Peyer's patch (tissue), 4 donors: ENCODE measurements at regions not wholly inside any gene's neighbourhood (a gene's known extent, or its start where the extent isn't known, plus 50 kb on each side); places are given as distances from the start of the nearest gene placed in this dataset.

Source experiments
- DNase-seq, 3 donors: peaks; one replicate each; pipeline ENCODE4 v3.0.0-alpha.2; 2017 to 2019
- H3K27ac ChIP-seq, 4 donors: fragments of 200-600 bp; sonication (generic); one replicate each; pipeline ENCODE4 v1.5.1; 2016 to 2019
- H3K27me3 ChIP-seq, 2 donors: fragments of 200-600 bp; sonication (generic); one replicate each; pipeline ENCODE4 v1.5.1; 2019
- H3K36me3 ChIP-seq, 3 donors: fragments of 200-600 bp; sonication (generic); one replicate each; pipeline ENCODE4 v1.5.1; 2016 to 2019
- H3K4me1 ChIP-seq, 4 donors: fragments of 200-600 bp; sonication (generic); one replicate each; pipeline ENCODE4 v1.5.1; 2016 to 2019
- H3K4me3 ChIP-seq, 4 donors: fragments of 200-600 bp; sonication (generic); 1 replicate in 3 of 4; 2 replicates in 1 of 4; pipeline ENCODE4 v1.5.1; 2016 to 2019; ENCODE audit warnings: mild to moderate bottlenecking in 1 of 4
- H3K9me3 ChIP-seq, 4 donors: fragments of 200-600 bp; sonication (generic); one replicate each; pipeline ENCODE4 v1.5.1; 2016 to 2019; ENCODE audit warnings: mild to moderate bottlenecking in 1 of 4
- CTCF ChIP-seq, 6 experiments: fragments of 450-650 bp in 4 of 6; fragments of 200-600 bp in 2 of 6; sonication (generic) in 1 of 6; IDR thresholded peaks; one replicate each; pipeline ENCODE4 v1.5.1; 2017 to 2019; ENCODE audit warnings: antibody characterized with exemption in 6 of 6, mild to moderate bottlenecking in 3 of 6, moderate library complexity in 1 of 6
- POLR2A ChIP-seq, 2 donors: fragments of 450-650 bp; IDR thresholded peaks; one replicate each; pipeline ENCODE4 v1.5.1; 2017; ENCODE audit warnings: antibody characterized with exemption in 2 of 2, mild to moderate bottlenecking in 2 of 2, moderate library complexity in 2 of 2

GRCh38 chr16:59601452-59601851 is 867.3 kb upstream of the GOT2 start:
- Histone ChIP-seq H3K9me3 (no peaks in the 10 kb centered on the region), H3K36me3 (no peaks in the 10 kb centered on the region), H3K4me3 (no peak overlapping the region), H3K27me3 (no peaks in the 10 kb centered on the region), H3K27ac (no peak overlapping the region), H3K4me1 (no peaks in the 10 kb centered on the region)
- no peak for TF ChIP-seq CTCF (IDR thresholded peaks at IDR 0.05)
- no peak for TF ChIP-seq POLR2A (IDR thresholded peaks at IDR 0.05)
- DNase-seq = no peak

- Histone ChIP-seq H3K36me3 (no peaks in the 10 kb centered on the region), H3K4me1 (no peaks in the 10 kb centered on the region), H3K27me3 (no peaks in the 10 kb centered on the region), H3K9me3 (no peaks in the 10 kb centered on the region), H3K4me3 (no peak overlapping the region), H3K27ac (no peak overlapping the region)
- DNase-seq = no peak
- TF ChIP-seq POLR2A (IDR thresholded peaks at IDR 0.05) = no peak
- no peak for TF ChIP-seq CTCF (IDR thresholded peaks at IDR 0.05)
Observed at GRCh38 chr16:59597269-59597668, 863.2 kb upstream of the GOT2 start.

GRCh38 chr16:59596693-59597092 is 862.6 kb upstream of the GOT2 start:
- TF ChIP-seq CTCF (IDR thresholded peaks at IDR 0.05) (no peak), POLR2A (IDR thresholded peaks at IDR 0.05) (no peak)
- no peaks in the 10 kb centered on the region for H3K36me3 ChIP-seq

GRCh38 chr16:59593194-59593661 is 859.1 kb upstream of the GOT2 start:
- TF ChIP-seq POLR2A (IDR thresholded peaks at IDR 0.05) (no peak), CTCF (IDR thresholded peaks at IDR 0.05) (no peak)
- Histone ChIP-seq H3K27ac (no peak overlapping the region), H3K4me3 (no peak overlapping the region), H3K27me3 (no peaks in the 10 kb centered on the region), H3K36me3 (no peaks in the 10 kb centered on the region), H3K4me1 (no peaks in the 10 kb centered on the region), H3K9me3 (no peaks in the 10 kb centered on the region)
- DNase-seq = no peak

More at GRCh38 chr16:59596693-59597092, 862.6 kb upstream of the GOT2 start:
- H3K4me1 ChIP-seq = no peaks in the 10 kb centered on the region
- H3K27me3 ChIP-seq = no peaks in the 10 kb centered on the region
- no peak for DNase-seq
- no peak overlapping the region for H3K27ac ChIP-seq
- H3K9me3 ChIP-seq = no peaks in the 10 kb centered on the region
- H3K4me3 ChIP-seq = no peak overlapping the region

- no peaks in the 10 kb centered on the region for H3K4me1 ChIP-seq
- H3K9me3 ChIP-seq = no peaks in the 10 kb centered on the region
- no peaks in the 10 kb centered on the region for H3K27me3 ChIP-seq
- TF ChIP-seq CTCF (IDR thresholded peaks at IDR 0.05) (no peak), POLR2A (IDR thresholded peaks at IDR 0.05) (no peak)
- no peak overlapping the region for H3K4me3 ChIP-seq
- H3K36me3 ChIP-seq = no peaks in the 10 kb centered on the region
- H3K27ac ChIP-seq = no peak overlapping the region
- no peak for DNase-seq
Observed at GRCh38 chr16:59591480-59591879, 857.4 kb upstream of the GOT2 start.

GRCh38 chr16:59590845-59591244 is 856.7 kb upstream of the GOT2 start:
- DNase-seq = no peak
- TF ChIP-seq CTCF (IDR thresholded peaks at IDR 0.05) (no peak), POLR2A (IDR thresholded peaks at IDR 0.05) (no peak)
- no peaks in the 10 kb centered on the region for H3K4me1 ChIP-seq
- H3K9me3 ChIP-seq = no peaks in the 10 kb centered on the region
- no peak overlapping the region for H3K27ac ChIP-seq
- no peak overlapping the region for H3K4me3 ChIP-seq
- H3K36me3 ChIP-seq = no peaks in the 10 kb centered on the region
- no peaks in the 10 kb centered on the region for H3K27me3 ChIP-seq
